ENCODE measurements at regions not wholly inside any gene's neighbourhood (a gene's known extent, or its start where the extent isn't known, plus 50 kb on each side); places are given as distances from the start of the nearest gene placed in this dataset.

GRCh38 chr5:152560512-152561137, 155.5 kb upstream of the NMUR2 start:
- H3K27ac ChIP-seq: no peak overlapping the region
- H3K4me3 ChIP-seq: no peak overlapping the region
- DNase-seq: no peak
- TF ChIP-seq POLR2A (IDR thresholded peaks at IDR 0.05): no peak
- TF ChIP-seq CTCF (IDR thresholded peaks at IDR 0.05): peak in 5 of 6 experiments; percentile 63 to 77 (median 67)
- no peaks in the 10 kb centered on the region for H3K9me3 ChIP-seq
- no peaks in the 10 kb centered on the region for H3K36me3 ChIP-seq
- H3K27me3 ChIP-seq: no peaks in the 10 kb centered on the region
- intact Hi-C loops (cut with DNase I): loop anchor here (10.0 kb wide), 1 partner anchor 574 kb away; no protein-coding TSS in a partner anchor
- H3K4me1 ChIP-seq: no peaks in the 10 kb centered on the region
- 30 to 36% methylated on average over 6 of the region's 6 CpGs for WGBS, 2 donors

GRCh38 chr5:152568016-152568415, 162.9 kb upstream of the NMUR2 start:
- Histone ChIP-seq H3K36me3 (no peaks in the 10 kb centered on the region), H3K4me1 (no peaks in the 10 kb centered on the region), H3K27me3 (no peaks in the 10 kb centered on the region), H3K27ac (no peak overlapping the region), H3K9me3 (no peaks in the 10 kb centered on the region), H3K4me3 (no peak overlapping the region)
- intact Hi-C loops (cut with DNase I): loop anchor here (10.0 kb wide), 1 partner anchor 567 kb away; no protein-coding TSS in a partner anchor
- no peak for DNase-seq
- 38 to 60% methylated on average over 2 of the region's 2 CpGs for WGBS, 2 donors
- TF ChIP-seq POLR2A (IDR thresholded peaks at IDR 0.05) (no peak), CTCF (IDR thresholded peaks at IDR 0.05) (no peak)

DNA sequence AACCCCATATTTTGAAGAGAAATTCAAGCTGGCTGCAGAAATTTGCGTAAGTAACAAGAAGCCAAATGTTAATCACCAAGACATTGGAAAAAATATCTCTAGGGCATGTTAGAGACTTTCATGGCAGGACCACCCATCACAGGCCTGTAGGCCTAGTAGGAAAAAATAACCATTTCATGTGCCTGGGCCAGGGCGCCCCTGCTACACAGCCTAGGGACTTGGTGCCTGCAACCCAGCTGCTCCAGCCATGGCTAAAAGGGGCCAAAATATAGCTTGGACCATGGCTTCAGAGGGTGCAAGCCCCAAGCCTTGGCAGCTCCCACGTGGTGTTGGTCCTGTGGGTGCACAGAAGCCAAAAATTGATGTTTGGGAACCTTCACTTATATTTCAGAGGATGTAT, 167.7 kb upstream of the NMUR2 start:
- H3K27ac ChIP-seq: no peak overlapping the region
- no peaks in the 10 kb centered on the region for H3K36me3 ChIP-seq
- no peaks in the 10 kb centered on the region for H3K9me3 ChIP-seq
- no peak for DNase-seq
- no peak overlapping the region for H3K4me3 ChIP-seq
- intact Hi-C loops (cut with DNase I): no loop called here
- no peaks in the 10 kb centered on the region for H3K4me1 ChIP-seq
- TF ChIP-seq CTCF (IDR thresholded peaks at IDR 0.05): no peak
- no peak for TF ChIP-seq POLR2A (IDR thresholded peaks at IDR 0.05)
- H3K27me3 ChIP-seq: no peaks in the 10 kb centered on the region
- WGBS, 2 donors: 87 to 93% methylated on average over 2 of the region's 3 CpGs

- no peaks in the 10 kb centered on the region for H3K27me3 ChIP-seq
- DNase-seq: no peak
- no peaks in the 10 kb centered on the region for H3K4me1 ChIP-seq
- no peaks in the 10 kb centered on the region for H3K36me3 ChIP-seq
- no peak overlapping the region for H3K27ac ChIP-seq
- no peak overlapping the region for H3K4me3 ChIP-seq
- intact Hi-C loops (cut with DNase I): no loop called here
- no CpG with 5 or more reads among the region's 3 CpGs for WGBS, 2 donors
- TF ChIP-seq CTCF (IDR thresholded peaks at IDR 0.05): no peak
- no peak for TF ChIP-seq POLR2A (IDR thresholded peaks at IDR 0.05)
- H3K9me3 ChIP-seq: no peaks in the 10 kb centered on the region
Observed at GRCh38 chr5:152584103-152584502, 179.0 kb upstream of the NMUR2 start.

DNA sequence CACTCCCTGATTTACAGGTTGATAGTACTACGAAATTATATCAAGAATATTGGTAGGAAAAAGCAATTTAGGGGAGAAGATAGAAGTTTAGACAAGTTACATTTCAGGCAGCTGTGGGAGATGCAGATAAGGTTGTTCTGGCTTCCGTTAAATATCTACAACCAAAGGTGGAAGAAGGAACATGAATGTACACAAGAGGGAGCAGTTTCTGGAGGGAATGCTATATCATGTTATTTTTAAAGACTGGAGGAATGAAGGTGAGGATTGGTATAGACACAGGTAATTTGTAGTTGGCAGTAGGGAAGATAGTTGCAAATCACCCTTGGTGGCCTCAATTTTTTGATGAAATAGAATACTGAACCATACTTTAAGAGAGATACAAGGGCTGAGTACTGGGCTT, 187.3 kb upstream of the NMUR2 start:
- DNase-seq: no peak
- Histone ChIP-seq H3K27me3 (no peaks in the 10 kb centered on the region), H3K36me3 (no peaks in the 10 kb centered on the region), H3K27ac (no peak overlapping the region), H3K4me3 (no peak overlapping the region), H3K4me1 (no peaks in the 10 kb centered on the region), H3K9me3 (no peaks in the 10 kb centered on the region)
- TF ChIP-seq POLR2A (IDR thresholded peaks at IDR 0.05) (no peak), CTCF (IDR thresholded peaks at IDR 0.05) (peak in 1 of 6 experiments; percentile 27)
- intact Hi-C loops (cut with DNase I): no loop called here
- WGBS, 2 donors: 60 to 71% methylated on average over 2 of the region's 2 CpGs
